ENCODE measurements at regions not wholly inside any gene's neighbourhood (a gene's known extent, or its start where the extent isn't known, plus 50 kb on each side); places are given as distances from the start of the nearest gene placed in this dataset.

- TF ChIP-seq CTCF (IDR thresholded peaks at IDR 0.05) (no peak), POLR2AphosphoS5 (IDR thresholded peaks at IDR 0.05) (no peak), EP300 (IDR thresholded peaks at IDR 0.05; ENCODE audit: low read depth) (no peak)
Measured at GRCh38 chr1:184854496-184855140, 100.0 kb upstream of the EDEM3 start.
